OCI-LY7 (cell line): ENCODE measurements at regions not wholly inside any gene's neighbourhood (a gene's known extent, or its start where the extent isn't known, plus 50 kb on each side); places are given as distances from the start of the nearest gene placed in this dataset.

Experiments
- CTCF ChIP-seq: fragments of 200-600 bp; sonication (generic); conservative IDR thresholded peaks from 2 replicates; pipeline ENCODE4 v1.5.1; 2014; ENCODE audit warnings: mild to moderate bottlenecking, antibody characterized with exemption, low read length, moderate library complexity, mixed read lengths
- EZH2phosphoT487 ChIP-seq: fragments of 200-600 bp; sonication (generic); IDR thresholded peaks from 2 replicates; pipeline ENCODE4 v1.6.1; 2018; ENCODE audit warnings: low read depth, borderline replicate concordance, mild to moderate bottlenecking, mixed run types, antibody characterized with exemption, low read length, moderate library complexity, mixed read lengths

- no peak for TF ChIP-seq CTCF
- TF ChIP-seq EZH2phosphoT487, result no peak
Observed at GRCh38 chr2:173855661-173856060, 109.5 kb downstream of the SP3 start.
